Panc1 (cell line): ENCODE measurements at regions not wholly inside any gene's neighbourhood (a gene's known extent, or its start where the extent isn't known, plus 50 kb on each side); places are given as distances from the start of the nearest gene placed in this dataset.

Experiments used
- ATAC-seq: fragments of 200-7000 bp; cut with Tn5 transposase; 2 replicates; pipeline ENCODE4 v1.9.1; 2020; ENCODE audit warnings: mild to moderate bottlenecking, moderate library complexity
- BruUV-seq: library from RNA; stranded (reverse); fragments of 400-500 nt; replicated peaks from 2 replicates; lab custom pipeline; 2021; lab: Mats Ljungman, UMichigan
- CTCF ChIA-PET: fragments of 300-600 bp; sonication (Branson Sonifier 250); formaldehyde crosslinking; loops from one replicate; lab custom pipeline; 2022; ENCODE audit warnings: antibody characterized with exemption; lab: Charles Lee
- POLR2A ChIA-PET: fragments of 300-600 bp; sonication (Branson Sonifier 250); formaldehyde crosslinking; loops from one replicate; lab custom pipeline; 2022; ENCODE audit warnings: antibody characterized with exemption; lab: Charles Lee
- DNase-seq: peaks from one replicate; pipeline ENCODE4 v3.0.0-alpha.2; 2010; ENCODE audit warnings: low read depth, low spot score
- H3K27ac ChIP-seq: 2 replicates; pipeline ENCODE4 v1.5.1; 2011; ENCODE audit warnings: mild to moderate bottlenecking, low read length, inconsistent platforms
- H3K27me3 ChIP-seq: fragments of 200-500 bp; sonication (Bioruptor generic); 2 replicates; pipeline ENCODE4 v1.6.0; 2014; ENCODE audit warnings: low read length, inconsistent platforms; ENCODE audit not compliant: control insufficient read depth, insufficient read depth
- H3K36me3 ChIP-seq: fragments of 200-500 bp; sonication (Bioruptor generic); 2 replicates; pipeline ENCODE4 v1.5.1; 2014; ENCODE audit warnings: inconsistent platforms, mild to moderate bottlenecking, low read length, moderate library complexity; ENCODE audit not compliant: control insufficient read depth, insufficient read depth
- H3K4me1 ChIP-seq: 2 replicates; pipeline ENCODE4 v1.5.1; 2011; ENCODE audit warnings: inconsistent platforms, mild to moderate bottlenecking, low read length, moderate library complexity; ENCODE audit not compliant: control insufficient read depth, insufficient read depth
- H3K4me3 ChIP-seq, 2 experiments: 2 replicates each; pipeline ENCODE4 v1.5.1; 2011 to 2012; ENCODE audit warnings: low read depth in 2 of 2, low read length in 2 of 2, mild to moderate bottlenecking in 2 of 2, inconsistent platforms in 1 of 2, moderate library complexity in 1 of 2
- H3K9me3 ChIP-seq: fragments of 200-500 bp; sonication (Bioruptor generic); 2 replicates; pipeline ENCODE4 v1.5.1; 2014; ENCODE audit warnings: low read depth, mild to moderate bottlenecking, inconsistent platforms, low read length, moderate library complexity; ENCODE audit not compliant: control insufficient read depth, insufficient read depth
- CTCF ChIP-seq: fragments of 450-650 bp; IDR thresholded peaks from 2 replicates; pipeline ENCODE4 v1.5.1; 2017; ENCODE audit warnings: mild to moderate bottlenecking
- POLR2AphosphoS5 ChIP-seq: IDR thresholded peaks from 2 replicates; pipeline ENCODE4 v1.6.1; 2012; ENCODE audit warnings: mild to moderate bottlenecking, low read depth, low read length, moderate library complexity
- REST ChIP-seq, 2 experiments: IDR thresholded peaks; 2 replicates each; pipeline ENCODE4 v1.6.1; 2011 to 2012; ENCODE audit warnings: low read depth in 2 of 2, control low read depth in 1 of 2, low read length in 1 of 2, mild to moderate bottlenecking in 1 of 2, moderate library complexity in 1 of 2; ENCODE audit not compliant: insufficient read depth in 1 of 2
- SIN3A ChIP-seq: IDR thresholded peaks from 2 replicates; pipeline ENCODE4 v1.6.1; 2012; ENCODE audit warnings: low read depth, mild to moderate bottlenecking, low read length, moderate library complexity, borderline replicate concordance; ENCODE audit not compliant: insufficient read depth
- TCF7L2 ChIP-seq: IDR thresholded peaks from 2 replicates; pipeline ENCODE4 v1.6.1; 2011; ENCODE audit warnings: mild to moderate bottlenecking, low read depth, low read length, inconsistent platforms
- in situ Hi-C: cut with HindIII; loops from 2 replicates; pipeline ENCODE4 v1.10.0; 2016; ENCODE audit warnings: low sequenced_read_pairs, low pct_unique_long_range_greater_than_20kb
- intact Hi-C: fragments of 100-400 bp; cut with micrococcal nuclease; formaldehyde crosslinking; loops from one replicate; pipeline ENCODE4 v1.10.0; 2022; ENCODE audit not compliant: unreplicated experiment

GRCh38 chr12:42916143-42916542, 326.6 kb upstream of the PRICKLE1 start:
- POLR2A ChIA-PET, result no interaction called here
- no peak for DNase-seq

GRCh38 chr12:42915426-42915825, 325.9 kb upstream of the PRICKLE1 start:
- TF ChIP-seq CTCF (no peak), SIN3A (no peak), TCF7L2 (no peak), POLR2AphosphoS5 (no peak), REST (IDR thresholded peaks at IDR 0.05; ENCODE audit: insufficient read depth in 1 of 2, low read depth in 2 of 2, low read length in 1 of 2) (no peak)
- H3K27ac ChIP-seq, result peak overlapping the region; percentile 39; the same call in 1 of the 2 replicates
- ATAC-seq (no peak), DNase-seq (no peak)
- intact Hi-C loops (no loop called here), in situ Hi-C loops (no loop called here)
- no TSS peak for BruUV-seq
- H3K4me1 ChIP-seq, result no peaks in the 10 kb centered on the region
- H3K9me3 ChIP-seq, result no peaks in the 10 kb centered on the region
- no peak overlapping the region for H3K4me3 ChIP-seq
- ChIA-PET CTCF (no interaction called here), POLR2A (no interaction called here)
- no peaks in the 10 kb centered on the region for H3K36me3 ChIP-seq
- H3K27me3 ChIP-seq, result no peaks in the 10 kb centered on the region

More at GRCh38 chr12:42916143-42916542, 326.6 kb upstream of the PRICKLE1 start:
- no peak for ATAC-seq
- in situ Hi-C loops (no loop called here), intact Hi-C loops (no loop called here)
- Histone ChIP-seq H3K27ac (peak overlapping the region; percentile 7; the same call in 1 of the 2 replicates), H3K9me3 (no peaks in the 10 kb centered on the region), H3K4me3 (no peak overlapping the region), H3K4me1 (peaks cover 3% of the 10 kb centered on the region), H3K27me3 (no peaks in the 10 kb centered on the region), H3K36me3 (no peaks in the 10 kb centered on the region)
- CTCF ChIA-PET, result no interaction called here
- BruUV-seq, result no TSS peak
- TF ChIP-seq POLR2AphosphoS5 (no peak), REST (IDR thresholded peaks at IDR 0.05; ENCODE audit: insufficient read depth in 1 of 2, low read depth in 2 of 2, low read length in 1 of 2) (no peak), CTCF (no peak), SIN3A (no peak), TCF7L2 (no peak)
